Liver (tissue), 8 donors: ENCODE measurements at regions not wholly inside any gene's neighbourhood (a gene's known extent, or its start where the extent isn't known, plus 50 kb on each side); places are given as distances from the start of the nearest gene placed in this dataset.

Experiments
- DNase-seq: peaks from one replicate; pipeline ENCODE4 v3.0.0-alpha.2; 2017; ENCODE audit warnings: low spot score
- H3K27ac ChIP-seq, 2 donors: one replicate each; pipeline ENCODE4 v1.7.0; 2013; ENCODE audit warnings: inconsistent platforms in 2 of 2, low read length in 2 of 2, control low read depth in 1 of 2, low read depth in 1 of 2, mild to moderate bottlenecking in 1 of 2
- H3K27me3 ChIP-seq, 4 donors: one replicate each; pipeline versions ENCODE4 v1.6.1 to v1.7.0; 2013; ENCODE audit warnings: low read length in 3 of 4, inconsistent platforms in 1 of 4, mild to moderate bottlenecking in 1 of 4, moderate library complexity in 1 of 4; ENCODE audit not compliant: control insufficient read depth in 4 of 4, insufficient read depth in 4 of 4
- H3K36me3 ChIP-seq, 4 donors: one replicate each; pipeline versions ENCODE4 v1.6.1 to v1.7.0; 2013; ENCODE audit warnings: low read length in 3 of 4, mild to moderate bottlenecking in 3 of 4, low read depth in 1 of 4, moderate library complexity in 1 of 4; ENCODE audit not compliant: control insufficient read depth in 4 of 4, insufficient read depth in 3 of 4
- H3K4me1 ChIP-seq, 4 donors: one replicate each; pipeline versions ENCODE4 v1.6.1 to v1.7.0; 2013; ENCODE audit warnings: low read length in 3 of 4, mild to moderate bottlenecking in 3 of 4, moderate library complexity in 1 of 4; ENCODE audit not compliant: control insufficient read depth in 4 of 4, insufficient read depth in 4 of 4
- H3K4me3 ChIP-seq, 3 donors: one replicate each; pipeline versions ENCODE4 v1.6.1 to v1.7.0; 2013; ENCODE audit warnings: low read length in 3 of 3, control low read depth in 1 of 3, low read depth in 1 of 3, mild to moderate bottlenecking in 1 of 3
- H3K9ac ChIP-seq, 2 donors: one replicate each; pipeline ENCODE4 v1.7.0; 2013; ENCODE audit warnings: low read length in 2 of 2, mild to moderate bottlenecking in 2 of 2, moderate library complexity in 2 of 2, control low read depth in 1 of 2, low read depth in 1 of 2
- H3K9me3 ChIP-seq, 4 donors: one replicate each; pipeline versions ENCODE4 v1.6.1 to v1.7.0; 2013; ENCODE audit warnings: low read length in 3 of 4; ENCODE audit not compliant: control insufficient read depth in 4 of 4
- CTCF ChIP-seq: fragments of 150-350 bp; IDR thresholded peaks from 2 replicates; pipeline ENCODE4 v1.5.1; 2017; ENCODE audit warnings: improper control_type of control experiment, low read depth, low read length; ENCODE audit not compliant: missing input control
- FOXA1 ChIP-seq: IDR thresholded peaks from 2 replicates; pipeline ENCODE4 v1.6.1; 2016; ENCODE audit warnings: antibody characterized with exemption
- FOXA2 ChIP-seq: IDR thresholded peaks from 2 replicates; pipeline ENCODE4 v1.6.1; 2016; ENCODE audit warnings: antibody characterized with exemption
- HNF4A ChIP-seq, 2 donors: conservative IDR thresholded peaks; 2 replicates each; pipeline ENCODE4 v1.6.1; 2016; ENCODE audit warnings: antibody characterized with exemption in 2 of 2, mild to moderate bottlenecking in 2 of 2
- JUND ChIP-seq, 2 donors: IDR thresholded peaks; 2 replicates each; pipeline ENCODE4 v1.6.1; 2016; ENCODE audit warnings: antibody characterized with exemption in 2 of 2
- NR2F2 ChIP-seq: IDR thresholded peaks from 2 replicates; pipeline ENCODE4 v1.6.1; 2016; ENCODE audit warnings: antibody characterized with exemption
- RAD21 ChIP-seq, 2 donors: IDR thresholded peaks; 2 replicates each; pipeline ENCODE4 v1.6.1; 2016; ENCODE audit warnings: antibody characterized with exemption in 2 of 2, mild to moderate bottlenecking in 2 of 2
- REST ChIP-seq: IDR thresholded peaks from 2 replicates; pipeline ENCODE4 v1.6.1; 2016; ENCODE audit warnings: antibody characterized with exemption, mild to moderate bottlenecking
- RXRA ChIP-seq, 2 donors: IDR thresholded peaks; 2 replicates each; pipeline ENCODE4 v1.6.1; 2017 to 2018; ENCODE audit warnings: antibody characterized with exemption in 2 of 2, mild to moderate bottlenecking in 1 of 2
- SP1 ChIP-seq: IDR thresholded peaks from 2 replicates; pipeline ENCODE4 v1.6.1; 2018; ENCODE audit warnings: antibody characterized with exemption, mild to moderate bottlenecking
- TAF1 ChIP-seq: conservative IDR thresholded peaks from 2 replicates; pipeline ENCODE4 v1.6.1; 2016; ENCODE audit warnings: antibody characterized with exemption, mild to moderate bottlenecking
- YY1 ChIP-seq: IDR thresholded peaks from 2 replicates; pipeline ENCODE4 v1.6.1; 2016; ENCODE audit warnings: antibody characterized with exemption, mild to moderate bottlenecking
- ZBTB33 ChIP-seq: IDR thresholded peaks from 2 replicates; pipeline ENCODE4 v1.6.1; 2016; ENCODE audit warnings: antibody characterized with exemption
- WGBS: extraction: QIAGEN DNeasy Blood & Tissue Kit; methylation state at CpG from one replicate; pipeline ENCODE4 v1.1.7; 2013; 5-methylcytosine and 5-hydroxymethylcytosine counted together
- donor health status: healthy.
- donor health status: healthy.
- donor health status: healthy.
- donor health status: healthy.
- donor health status: healthy.

- TF ChIP-seq CTCF (no peak), HNF4A (conservative IDR thresholded peaks at IDR 0.05) (no peak), RAD21 (IDR thresholded peaks at IDR 0.05) (no peak), FOXA1 (no peak), YY1 (no peak)
These were observed 192.9 kb upstream of the SLITRK3 start (continued) for GRCh38 chr3:165389064-165389463.

- Histone ChIP-seq H3K27ac (no peak overlapping the region), H3K36me3 (no peaks in the 10 kb centered on the region), H3K4me3 (no peak overlapping the region), H3K27me3 (no peaks in the 10 kb centered on the region), H3K9ac (no peak overlapping the region), H3K9me3 (no peaks in the 10 kb centered on the region), H3K4me1 (no peaks in the 10 kb centered on the region)
- no peak for DNase-seq
- TF ChIP-seq RAD21 (IDR thresholded peaks at IDR 0.05) (no peak), SP1 (no peak), CTCF (no peak), REST (no peak), NR2F2 (no peak), TAF1 (no peak), HNF4A (conservative IDR thresholded peaks at IDR 0.05) (no peak), FOXA2 (no peak), JUND (IDR thresholded peaks at IDR 0.05) (no peak), ZBTB33 (no peak)
- WGBS, result 88% methylated on average over 3 of the region's 3 CpGs
These were observed 187.2 kb upstream of the SLITRK3 start for GRCh38 chr3:165383381-165383780.

- Histone ChIP-seq H3K27ac (no peak overlapping the region), H3K4me1 (no peaks in the 10 kb centered on the region), H3K9ac (no peak overlapping the region), H3K4me3 (no peak overlapping the region), H3K9me3 (no peaks in the 10 kb centered on the region), H3K27me3 (no peaks in the 10 kb centered on the region), H3K36me3 (no peaks in the 10 kb centered on the region)
- no peak for TF ChIP-seq YY1
- no peak for TF ChIP-seq RXRA (IDR thresholded peaks at IDR 0.05)
- no peak for TF ChIP-seq NR2F2
- no peak for TF ChIP-seq JUND (IDR thresholded peaks at IDR 0.05)
- DNase-seq, result no peak
- 84% methylated on average over 3 of the region's 3 CpGs for WGBS
These were observed 186.5 kb upstream of the SLITRK3 start for GRCh38 chr3:165382672-165383071.
